ENCODE measurements at regions not wholly inside any gene's neighbourhood (a gene's known extent, or its start where the extent isn't known, plus 50 kb on each side); places are given as distances from the start of the nearest gene placed in this dataset.
"Not testable (repeated sequence)": the region's sequence is repeated elsewhere in the genome, so short reads cannot be mapped to it uniquely, and the experiment has no call there.

DNA sequence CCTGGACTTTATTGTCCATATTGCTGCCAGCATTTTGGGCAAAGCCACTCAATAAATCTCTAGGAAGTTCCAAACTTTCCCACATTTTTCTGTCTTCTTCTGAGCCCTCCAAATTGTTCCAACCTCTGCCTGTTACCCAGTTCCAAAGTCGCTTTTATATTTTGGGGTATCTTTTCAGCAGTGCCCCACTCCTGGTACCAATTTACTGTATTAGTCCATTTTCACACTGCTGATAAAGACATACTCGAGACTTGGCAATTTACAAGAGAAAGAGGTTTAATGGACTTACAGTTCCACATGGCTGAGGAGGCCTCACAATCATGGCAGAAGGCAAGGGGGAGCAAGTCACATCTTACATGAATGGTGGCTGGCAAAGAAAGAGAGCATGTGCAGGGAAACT is 53.4 kb downstream of the AHSP start:
- intact Hi-C loops (cut with micrococcal nuclease) = not testable (repeated sequence)

DNA sequence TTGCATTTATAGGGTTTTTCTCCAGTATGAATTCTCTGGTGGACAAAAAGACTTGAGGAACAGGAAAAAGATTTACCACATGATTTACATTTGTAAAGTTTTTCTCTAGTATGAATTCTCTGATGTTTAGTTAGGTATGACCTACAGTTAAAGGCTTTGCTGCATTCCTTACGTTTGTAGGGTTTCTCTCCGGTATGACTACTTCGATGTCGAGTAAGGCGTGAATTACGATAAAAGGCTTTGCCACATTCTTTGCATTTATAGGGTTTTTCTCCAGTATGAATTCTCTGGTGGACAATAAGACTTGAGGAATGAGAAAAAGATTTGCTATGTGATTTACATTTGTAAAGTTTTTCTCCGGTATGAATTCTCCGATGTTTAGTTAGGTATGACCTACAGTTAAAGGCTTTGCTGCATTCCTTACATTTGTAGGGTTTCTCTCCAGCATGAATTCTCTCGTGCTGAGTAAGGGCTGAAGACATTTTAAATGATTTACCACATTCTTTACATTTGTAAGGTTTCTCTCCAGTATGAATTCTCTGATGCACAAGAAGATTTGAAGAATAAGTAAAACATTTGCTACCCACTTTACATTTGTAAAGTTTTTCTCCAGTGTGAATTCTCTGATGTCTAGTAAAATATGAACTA is 74.2 kb downstream of the AHSP start:
- intact Hi-C loops (cut with micrococcal nuclease) = not testable (repeated sequence)

DNA sequence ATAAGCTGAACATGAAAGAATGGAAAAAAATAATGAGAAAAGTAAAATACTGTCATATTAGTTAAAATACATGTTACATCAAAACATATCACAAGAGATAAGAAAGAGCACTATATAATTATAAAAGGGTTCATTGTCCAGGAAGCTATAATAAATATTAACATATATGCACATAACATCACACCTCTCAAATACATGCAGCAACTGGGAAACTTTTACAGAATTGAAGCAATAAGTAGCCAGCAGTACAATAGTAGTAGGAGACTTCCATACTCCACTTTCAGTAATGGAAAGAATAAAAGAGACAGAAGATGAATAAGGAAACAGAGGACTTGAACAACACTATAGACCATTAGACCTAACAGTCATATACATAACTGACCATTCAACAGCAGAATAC is 90.4 kb downstream of the AHSP start:
- intact Hi-C loops (cut with micrococcal nuclease) = no loop called here

DNA sequence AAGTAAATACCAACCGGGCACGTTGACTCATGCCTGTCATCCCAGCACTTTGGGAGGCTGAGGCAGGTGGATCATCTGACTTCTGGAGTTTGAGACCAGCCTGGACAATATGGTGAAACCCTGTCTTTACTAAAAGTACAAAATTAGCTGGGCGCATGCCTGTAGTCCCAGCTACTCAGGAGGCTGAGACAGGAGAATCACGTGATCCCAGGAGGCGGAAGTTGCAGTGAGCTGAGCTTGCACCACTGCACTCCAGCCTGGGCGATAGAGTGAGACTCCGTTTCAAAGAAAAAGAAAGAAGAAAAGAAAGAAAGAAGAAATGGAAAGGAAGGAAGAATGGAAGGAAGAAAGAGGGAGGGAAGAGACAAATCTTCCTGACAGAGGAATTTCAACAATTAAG is 108.7 kb downstream of the AHSP start:
- intact Hi-C loops (cut with micrococcal nuclease) = no loop called here

DNA sequence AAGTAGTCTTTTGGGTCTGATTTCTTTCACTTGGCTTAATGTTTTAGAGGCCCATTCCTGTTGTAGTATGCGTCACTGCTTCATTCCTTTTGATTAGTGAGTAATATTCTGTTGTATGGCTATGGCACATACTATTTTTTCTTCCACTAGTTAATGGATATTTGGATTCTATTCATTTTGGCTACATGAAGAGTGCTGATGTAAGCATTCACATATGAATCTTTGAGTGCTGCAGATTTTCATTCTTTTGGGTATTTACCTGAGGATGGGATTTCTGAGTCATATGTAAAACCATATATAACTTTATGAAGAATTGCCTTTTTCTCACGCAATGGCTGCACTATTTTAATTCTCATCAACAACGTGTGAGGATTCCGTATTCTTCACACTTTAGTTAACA is 113.6 kb downstream of the AHSP start:
- intact Hi-C loops (cut with micrococcal nuclease) = no loop called here

DNA sequence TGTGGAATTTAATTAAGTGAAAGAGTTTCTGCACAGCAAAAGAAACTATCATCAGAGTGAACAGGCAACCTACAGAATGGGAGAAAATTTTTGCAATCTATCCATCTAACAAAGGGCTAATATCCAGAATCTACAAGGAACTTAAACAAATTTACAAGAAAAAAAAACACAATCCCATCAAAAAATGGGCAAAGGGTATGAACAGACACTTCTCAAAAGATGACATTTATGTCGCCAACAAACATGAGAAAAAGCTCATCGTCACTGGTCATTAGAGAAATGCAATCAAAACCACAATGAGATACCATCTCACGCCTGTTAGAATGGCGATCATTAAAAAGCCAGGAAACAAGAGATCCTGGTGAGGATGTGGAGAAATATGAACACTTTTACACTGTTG is 128.0 kb downstream of the AHSP start:
- intact Hi-C loops (cut with micrococcal nuclease) = not testable (repeated sequence)

DNA sequence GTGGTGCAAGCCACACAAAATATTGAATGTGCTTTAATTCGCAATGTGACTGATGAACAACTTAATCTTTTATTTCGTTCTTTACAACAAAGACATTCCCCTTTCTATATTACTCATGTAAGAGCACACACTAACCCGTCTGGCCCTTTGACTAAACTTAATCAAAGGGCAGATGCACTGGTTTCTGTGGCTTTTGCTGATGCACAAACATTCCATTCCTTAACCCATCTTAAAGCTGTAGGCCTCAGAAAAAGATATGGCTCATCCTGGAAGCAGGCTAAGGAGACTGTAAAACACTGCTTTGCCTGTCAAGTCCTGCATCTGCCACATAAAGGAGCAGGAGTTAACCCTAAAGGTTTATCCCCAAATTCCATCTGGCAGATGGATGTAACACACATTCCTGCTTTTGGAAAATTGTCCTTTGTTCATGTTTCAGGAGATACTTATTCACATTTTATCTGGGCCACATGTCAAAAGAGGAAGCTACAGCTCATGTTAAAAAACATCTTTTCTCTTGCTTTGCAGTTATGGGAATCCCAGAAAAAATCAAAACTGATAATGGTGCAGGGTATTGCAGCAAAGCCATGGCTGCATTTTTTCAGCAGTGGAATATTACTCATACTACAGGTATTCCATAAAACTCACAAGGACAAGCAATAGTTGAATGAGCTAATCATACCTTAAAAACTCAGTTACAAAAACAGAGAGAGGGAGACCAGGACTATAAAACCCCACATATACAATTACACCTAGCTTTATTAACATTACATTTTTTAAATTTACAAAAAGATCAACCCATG is 137.2 kb downstream of the AHSP start:
- intact Hi-C loops (cut with micrococcal nuclease) = no loop called here

DNA sequence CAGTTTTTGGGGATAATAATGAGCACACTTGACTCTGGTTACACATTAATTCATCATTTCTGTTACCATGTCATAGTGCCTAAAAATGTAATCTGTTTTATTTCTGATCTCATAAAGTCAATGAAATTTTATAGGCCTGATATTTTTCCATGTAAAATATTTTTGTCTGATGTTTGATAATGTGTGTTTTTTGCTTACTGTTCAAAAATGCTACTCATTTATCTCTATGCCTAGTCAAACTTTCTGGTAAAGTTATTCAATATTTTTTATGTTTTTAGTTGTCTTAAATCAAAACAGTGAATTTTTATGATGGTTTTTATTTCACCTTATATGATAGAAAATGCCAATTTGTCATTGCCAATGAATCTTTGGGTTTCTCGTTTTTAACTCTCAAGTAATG is 147.0 kb downstream of the AHSP start:
- intact Hi-C loops (cut with micrococcal nuclease) = no loop called here

DNA sequence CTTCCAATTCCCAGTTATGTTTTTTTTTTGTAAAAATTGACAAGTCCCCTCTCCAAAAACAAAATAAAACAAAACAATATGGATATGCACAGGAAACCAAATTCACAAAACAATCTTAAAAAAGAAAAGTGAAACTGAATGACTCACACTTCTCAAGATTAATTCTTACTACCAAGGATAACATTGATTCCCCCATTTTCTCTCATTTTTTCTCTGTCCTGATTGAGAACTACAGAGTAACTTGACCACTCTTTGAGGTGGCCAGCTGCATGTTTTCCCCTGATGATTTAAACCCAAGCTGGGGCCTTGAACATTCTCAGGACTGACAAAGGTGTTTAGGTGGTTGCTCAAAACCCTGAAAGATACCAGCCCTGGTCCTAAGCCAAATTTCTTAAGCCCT is 149.0 kb downstream of the AHSP start:
- intact Hi-C loops (cut with micrococcal nuclease) = no loop called here

DNA sequence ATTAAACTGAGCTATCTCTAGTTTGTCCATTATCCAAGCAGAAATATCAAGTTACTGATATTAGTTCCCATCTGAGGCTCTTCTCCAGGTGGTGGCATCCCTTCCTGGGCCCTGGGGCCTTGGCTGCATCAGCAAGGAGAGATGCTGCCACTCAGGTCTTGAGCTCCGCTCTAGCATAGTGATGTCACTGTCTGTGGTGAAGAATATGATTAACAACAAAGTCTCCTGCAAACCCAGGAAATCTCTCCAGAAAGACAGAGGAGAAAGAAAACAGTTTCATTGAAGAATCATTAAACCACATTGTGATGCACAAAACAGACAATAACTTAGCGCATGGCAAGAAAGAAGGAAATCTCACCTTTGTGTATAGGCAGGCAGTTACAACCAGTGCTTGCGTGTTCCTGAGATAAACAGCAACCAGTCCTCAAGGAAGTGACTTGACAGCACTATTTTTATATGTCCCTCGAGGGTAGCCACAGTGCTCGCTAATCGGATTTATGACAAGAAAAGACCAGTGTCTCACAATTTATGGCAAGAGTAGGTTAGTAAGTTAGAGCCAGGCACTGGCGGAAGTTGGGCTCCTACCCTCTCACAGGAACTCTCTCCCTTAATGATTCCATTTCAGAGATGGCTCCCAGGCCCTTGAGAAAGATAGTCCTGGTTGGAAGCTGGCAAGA is 151.1 kb downstream of the AHSP start:
- intact Hi-C loops (cut with micrococcal nuclease) = no loop called here

DNA sequence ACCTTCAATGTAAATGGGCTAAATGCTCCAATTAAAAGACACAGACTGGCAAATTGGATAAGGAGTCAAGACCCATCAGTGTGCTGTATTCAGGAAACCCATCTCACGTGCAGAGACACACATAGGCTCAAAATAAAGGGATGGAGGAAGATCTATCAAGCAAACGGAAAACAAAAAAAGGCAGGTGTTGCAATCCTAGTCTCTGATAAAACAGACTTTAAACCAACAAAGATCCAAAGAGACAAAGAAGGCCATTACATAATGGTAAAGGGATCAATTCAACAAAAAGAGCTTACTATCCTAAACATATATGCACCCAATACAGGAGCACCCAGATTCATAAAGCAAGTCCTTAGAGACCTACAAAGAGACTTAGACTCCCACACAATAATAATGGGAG is 161.6 kb downstream of the AHSP start:
- intact Hi-C loops (cut with micrococcal nuclease) = not testable (repeated sequence)

DNA sequence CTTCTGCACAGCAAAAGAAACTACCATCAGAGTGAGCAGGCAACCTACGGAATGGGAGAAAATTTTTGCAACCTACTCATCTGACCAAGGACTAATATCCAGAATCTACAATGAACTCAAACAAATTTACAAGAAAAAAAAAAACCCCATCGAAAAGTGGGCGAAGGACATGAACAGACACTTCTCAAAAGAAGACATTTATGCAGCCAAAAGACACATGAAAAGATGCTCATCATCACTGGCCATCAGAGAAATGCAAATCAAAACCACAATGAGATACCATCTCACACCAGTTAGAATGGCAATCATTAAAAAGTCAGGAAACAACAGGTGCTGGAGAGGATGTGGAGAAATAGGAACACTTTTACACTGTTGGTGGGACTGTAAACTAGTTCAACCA is 164.6 kb downstream of the AHSP start:
- intact Hi-C loops (cut with micrococcal nuclease) = not testable (repeated sequence)

DNA sequence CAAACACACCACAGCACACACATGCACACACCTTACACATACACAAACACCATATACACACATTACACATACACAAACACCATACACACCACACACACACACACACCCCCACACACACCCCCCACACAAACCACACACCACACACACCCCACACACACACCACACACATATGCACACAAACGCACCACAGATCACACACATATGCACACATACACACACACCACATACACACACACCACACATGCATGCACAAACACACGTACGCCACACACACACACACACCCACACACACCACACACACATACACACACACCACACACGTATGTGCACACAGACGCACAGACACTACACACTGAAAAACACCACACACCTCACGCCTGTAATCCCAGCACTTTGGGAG is 166.0 kb downstream of the AHSP start:
- intact Hi-C loops (cut with micrococcal nuclease) = no loop called here

DNA sequence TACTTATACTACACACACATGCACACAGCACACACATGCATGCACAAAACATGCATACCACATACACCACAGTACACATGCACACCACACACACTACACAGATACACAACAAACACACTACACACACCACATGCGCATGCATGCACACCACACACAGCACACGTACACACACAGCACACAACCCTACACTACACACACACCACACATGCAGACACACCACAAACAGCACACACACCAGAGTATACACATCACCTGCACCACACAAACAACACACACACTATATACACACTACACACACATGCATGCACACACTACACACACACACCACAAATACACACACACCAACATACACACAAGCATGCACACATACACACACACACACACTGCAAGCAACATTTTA is 166.8 kb downstream of the AHSP start:
- intact Hi-C loops (cut with micrococcal nuclease) = no loop called here

DNA sequence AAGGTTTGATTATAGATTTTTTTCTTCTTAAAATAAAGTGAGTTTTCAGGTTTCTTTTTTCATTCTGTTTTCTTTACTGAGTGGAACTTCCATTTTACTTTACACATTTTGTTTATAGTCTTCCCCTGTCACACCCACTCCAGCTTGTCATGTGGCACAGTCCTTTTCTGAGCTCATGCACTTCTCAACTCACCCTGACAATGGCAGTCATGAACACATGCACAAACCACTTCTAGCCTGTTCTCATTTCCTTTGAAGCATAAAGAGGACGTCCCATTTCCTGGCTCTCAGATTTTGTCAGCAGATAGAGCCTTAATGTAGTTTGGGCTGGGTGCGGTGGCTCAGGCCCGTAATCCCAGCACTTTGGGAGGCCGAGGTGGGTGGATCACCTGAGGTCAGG is 168.0 kb downstream of the AHSP start:
- intact Hi-C loops (cut with micrococcal nuclease) = loop anchor here (1.0 to 5.0 kb wide), 7 partner anchors 18 to 493 kb away; partner anchors contain the start of genes PYCARD and RUSF1

DNA sequence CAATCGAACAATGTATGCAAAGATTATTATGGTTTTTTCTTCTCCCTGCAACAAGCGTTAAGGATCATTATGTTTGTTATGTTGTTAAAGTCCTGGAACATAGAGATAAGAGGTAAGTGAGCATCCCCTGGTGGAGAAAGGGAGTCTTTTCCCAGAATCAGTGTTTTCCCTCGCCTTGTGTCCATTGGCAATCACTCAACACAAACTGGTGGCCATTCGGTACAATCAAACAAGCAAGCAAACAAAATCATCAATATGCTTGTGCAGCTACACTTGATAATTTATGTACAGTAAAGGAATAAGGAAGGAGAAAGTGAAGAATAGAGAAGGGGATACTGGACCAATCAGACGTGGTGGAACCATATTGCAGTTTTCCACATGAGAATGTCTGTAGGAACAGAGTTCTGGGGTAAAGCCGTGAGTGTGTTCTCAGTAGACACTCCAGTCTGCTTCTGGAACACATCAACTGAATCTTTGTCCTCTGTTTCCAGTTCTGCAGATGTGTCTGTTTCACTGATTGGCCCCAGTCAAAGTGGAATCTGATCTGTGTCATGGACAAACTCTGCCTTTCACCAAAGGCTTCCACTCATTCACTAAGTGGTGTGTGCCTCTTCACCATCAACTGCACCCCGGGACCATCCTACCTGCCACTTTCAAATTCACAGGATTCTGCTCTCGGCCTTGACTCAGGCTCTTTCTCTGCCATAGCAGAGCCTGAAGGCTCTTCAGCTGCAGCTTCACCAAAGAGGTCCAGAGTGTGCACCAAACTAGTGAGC is 169.5 kb downstream of the AHSP start:
- intact Hi-C loops (cut with micrococcal nuclease) = loop anchor here (5.0 kb wide), 2 partner anchors 430 to 495 kb away; partner anchors contain the start of gene PYCARD

DNA sequence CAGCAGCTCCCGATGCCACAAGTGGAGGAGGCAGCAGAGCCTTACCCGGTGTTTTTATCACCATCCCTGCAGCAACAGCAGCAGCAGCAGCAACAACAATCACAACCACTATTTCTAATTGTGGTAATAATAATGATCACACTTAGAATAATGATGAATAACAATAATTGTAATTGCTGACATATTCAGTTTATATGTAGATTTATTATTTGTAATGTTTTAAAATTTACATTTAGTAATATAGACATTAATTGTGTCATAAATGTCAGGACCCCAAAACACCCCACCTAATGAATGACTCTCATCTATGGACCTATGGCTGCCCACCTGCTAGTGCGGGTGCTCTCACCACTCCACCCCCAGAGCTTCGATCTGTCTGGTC is 170.0 kb downstream of the AHSP start:
- intact Hi-C loops (cut with micrococcal nuclease) = loop anchor here (5.0 kb wide), 2 partner anchors 430 to 495 kb away; partner anchors contain the start of gene PYCARD

DNA sequence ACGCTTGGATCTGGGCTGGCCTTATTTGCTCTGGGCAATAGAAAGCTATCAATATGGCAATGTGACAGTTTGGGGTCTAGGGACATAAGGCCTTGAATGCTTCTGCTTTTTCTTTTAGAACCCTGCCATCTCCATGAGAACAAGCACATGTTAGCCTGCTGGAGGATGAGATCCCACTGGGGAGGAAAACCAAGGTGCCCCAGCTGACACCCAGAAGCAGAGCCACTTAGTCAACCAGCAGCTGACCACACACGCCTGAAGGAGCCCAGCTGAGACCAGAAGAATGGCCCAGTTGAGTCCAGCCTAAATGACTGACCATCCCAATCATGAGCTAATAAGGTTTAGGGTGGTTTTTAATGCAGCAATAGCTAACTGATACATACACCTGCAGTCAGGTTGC is 171.2 kb downstream of the AHSP start:
- intact Hi-C loops (cut with micrococcal nuclease) = loop anchor here (5.0 kb wide), 2 partner anchors 432 to 497 kb away; partner anchors contain the start of gene PYCARD

DNA sequence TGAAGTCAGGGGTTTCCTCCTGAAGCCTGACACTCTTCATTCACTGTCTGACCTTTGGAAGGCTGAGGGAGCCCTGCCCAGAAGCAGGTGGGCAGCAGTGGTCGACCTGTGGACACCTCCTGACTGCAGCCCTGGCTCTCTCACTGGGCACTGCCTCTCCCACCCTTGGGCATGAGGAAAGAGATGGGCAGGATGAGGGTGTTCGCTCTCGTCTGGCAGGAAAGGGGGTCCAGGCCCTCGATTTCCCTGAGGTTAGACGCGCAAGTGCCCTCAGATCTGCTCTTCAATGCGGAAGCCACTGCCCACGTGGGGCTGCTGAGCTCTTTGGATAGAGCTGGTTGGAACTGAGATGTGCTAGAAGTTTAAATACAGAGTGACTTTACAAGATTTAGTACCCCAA is 171.9 kb downstream of the AHSP start:
- intact Hi-C loops (cut with micrococcal nuclease) = loop anchor here (5.0 kb wide), 2 partner anchors 432 to 497 kb away; partner anchors contain the start of gene PYCARD

DNA sequence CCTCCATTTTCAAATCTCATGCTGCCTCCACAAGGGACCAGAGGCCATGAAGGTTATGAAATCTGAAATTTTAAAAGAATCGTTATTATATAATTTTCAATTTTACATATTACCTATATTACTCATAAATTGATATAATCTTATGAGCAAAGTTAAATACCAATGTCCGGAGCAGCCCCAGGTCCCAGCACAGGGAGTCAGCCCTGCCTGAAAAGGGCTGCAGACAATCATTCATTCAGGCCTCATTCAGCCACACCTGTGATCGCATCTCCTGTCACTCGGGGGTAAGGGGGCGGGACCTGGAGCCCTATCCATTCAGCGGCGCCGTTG is 172.5 kb downstream of the AHSP start:
- intact Hi-C loops (cut with micrococcal nuclease) = no loop called here
